ENCODE measurements at regions not wholly inside any gene's neighbourhood (a gene's known extent, or its start where the extent isn't known, plus 50 kb on each side); places are given as distances from the start of the nearest gene placed in this dataset.

- H3K27ac ChIP-seq (ENCODE audit: extremely low read depth, low read depth, low read length), result no peak overlapping the region
- 1% methylated on average over 4 of the region's 4 CpGs for WGBS (ENCODE audit: insufficient coverage, low coverage, missing lambda C conversion rate)
These were observed 154.5 kb downstream of the PHLDA1 start for GRCh38 chr12:75876832-75877762.

GRCh38 chr12:75874441-75874840, 157.1 kb downstream of the PHLDA1 start:
- BruUV-seq (replicated peaks), result no TSS peak
- no peak overlapping the region for H3K4me3 ChIP-seq
- H3K79me2 ChIP-seq (ENCODE audit: control insufficient read depth, insufficient read depth, low read length), result no peaks in the 10 kb centered on the region
- H4K20me1 ChIP-seq (replicated peaks; ENCODE audit: control insufficient read depth, insufficient read depth, low read length), result no peaks in the 10 kb centered on the region
- H3K9ac ChIP-seq (ENCODE audit: insufficient read depth in 1 of 2, low read depth in 2 of 2, low read length in 2 of 2), result no peak overlapping the region
- in situ Hi-C loops (cut with MboI), result no loop called here
- no peak for DNase-seq (ENCODE audit: extremely low read depth in 1 of 4, low spot score in 3 of 4)
- WGBS (ENCODE audit: insufficient coverage, low coverage, missing lambda C conversion rate), result 0% methylated on average over 2 of the region's 2 CpGs
- POLR2A ChIA-PET, result interaction anchor here (1.6 kb wide), 1 partner anchor 37 kb away, joined by 4 read pairs; no protein-coding TSS in a partner anchor
- ATAC-seq, result no peak
- CTCF ChIA-PET (ENCODE audit: low intra/inter-chr PET ratio), result no interaction called here
- no peak overlapping the region for H3K4me2 ChIP-seq (ENCODE audit: insufficient read depth, low read length)
- no peak for FAIRE-seq
- H3K27ac ChIP-seq (ENCODE audit: extremely low read depth, low read depth, low read length), result no peak overlapping the region
- H3K4me1 ChIP-seq (replicated peaks in 1 of 2; ENCODE audit: control insufficient read depth in 2 of 2, insufficient read depth in 2 of 2, low read length in 2 of 2), result no peaks in the 10 kb centered on the region
- H2AFZ ChIP-seq (ENCODE audit: low read depth, low read length), result no peak overlapping the region
- no peaks in the 10 kb centered on the region for H3K9me1 ChIP-seq (ENCODE audit: control insufficient read depth, insufficient read depth, low read length)
- intact Hi-C loops (cut with micrococcal nuclease), result no loop called here
- no peaks in the 10 kb centered on the region for H3K9me3 ChIP-seq (replicated peaks; ENCODE audit: control insufficient read depth, insufficient read depth, low read depth, low read length)
- no peaks in the 10 kb centered on the region; a peak in 2 of 5 replicates for H3K27me3 ChIP-seq (ENCODE audit: control insufficient read depth in 2 of 2, insufficient read depth in 2 of 2, low read length in 2 of 2)
- no peaks in the 10 kb centered on the region for H3K36me3 ChIP-seq (ENCODE audit: control insufficient read depth, insufficient read depth, low read length)
- TF ChIP-seq FOXP1 (CRISPR knock-in tag; IDR thresholded peaks at IDR 0.05) (no peak), ZNF280A (IDR thresholded peaks at IDR 0.05; ENCODE audit: low read depth, partially characterized antibody) (no peak), SFPQ (IDR thresholded peaks at IDR 0.05; ENCODE audit: low read depth, low read length) (no peak), MITF (IDR thresholded peaks at IDR 0.05) (no peak)

More at GRCh38 chr12:75876832-75877762, 154.5 kb downstream of the PHLDA1 start:
- no peaks in the 10 kb centered on the region; a peak in 2 of 5 replicates for H3K27me3 ChIP-seq (ENCODE audit: control insufficient read depth in 2 of 2, insufficient read depth in 2 of 2, low read length in 2 of 2)
- intact Hi-C loops (cut with micrococcal nuclease) (no loop called here), in situ Hi-C loops (cut with MboI) (no loop called here)
- ChIA-PET POLR2A (interaction anchor here (1.2 kb wide), 1 partner anchor 13 kb away, joined by 4 read pairs; no protein-coding TSS in a partner anchor), CTCF (ENCODE audit: low intra/inter-chr PET ratio) (no interaction called here)
- H3K9me1 ChIP-seq (ENCODE audit: control insufficient read depth, insufficient read depth, low read length), result no peaks in the 10 kb centered on the region
- H3K9ac ChIP-seq (ENCODE audit: insufficient read depth in 1 of 2, low read depth in 2 of 2, low read length in 2 of 2), result no peak overlapping the region
- DNase-seq (ENCODE audit: extremely low read depth in 1 of 4, low spot score in 3 of 4) (no peak), ATAC-seq (no peak), FAIRE-seq (no peak)
- no peaks in the 10 kb centered on the region for H3K36me3 ChIP-seq (ENCODE audit: control insufficient read depth, insufficient read depth, low read length)
- no peaks in the 10 kb centered on the region for H4K20me1 ChIP-seq (replicated peaks; ENCODE audit: control insufficient read depth, insufficient read depth, low read length)
- H2AFZ ChIP-seq (ENCODE audit: low read depth, low read length), result no peak overlapping the region
- no peak overlapping the region for H3K4me2 ChIP-seq (ENCODE audit: insufficient read depth, low read length)
- H3K9me3 ChIP-seq (replicated peaks; ENCODE audit: control insufficient read depth, insufficient read depth, low read depth, low read length), result no peaks in the 10 kb centered on the region
- no peaks in the 10 kb centered on the region for H3K4me1 ChIP-seq (replicated peaks in 1 of 2; ENCODE audit: control insufficient read depth in 2 of 2, insufficient read depth in 2 of 2, low read length in 2 of 2)
- TF ChIP-seq ZKSCAN1 (IDR thresholded peaks at IDR 0.05; ENCODE audit: low read depth, low read length) (0 out of 2 replicates have a peak, but pooled peaks have one; percentile 37), HDAC6 (IDR thresholded peaks at IDR 0.05; ENCODE audit: low read depth, low read length) (no peak), MCM2 (IDR thresholded peaks at IDR 0.05; ENCODE audit: low read depth) (no peak), TARDBP (IDR thresholded peaks at IDR 0.05) (no peak)
- no peaks in the 10 kb centered on the region for H3K79me2 ChIP-seq (ENCODE audit: control insufficient read depth, insufficient read depth, low read length)
- no peak overlapping the region for H3K4me3 ChIP-seq
- BruUV-seq (replicated peaks), result no TSS peak
